ENCODE measurements at regions not wholly inside any gene's neighbourhood (a gene's known extent, or its start where the extent isn't known, plus 50 kb on each side); places are given as distances from the start of the nearest gene placed in this dataset.
"Not testable (repeated sequence)": the region's sequence is repeated elsewhere in the genome, so short reads cannot be mapped to it uniquely, and the experiment has no call there.

- DNase-seq (ENCODE audit: low read depth in 1 of 2, low spot score in 1 of 2), result no peak
- in situ Hi-C loops (cut with HindIII; ENCODE audit: low pct_unique_long_range_greater_than_20kb, low sequenced_read_pairs), result no loop called here
- no peak for TF ChIP-seq JUND (IDR thresholded peaks at IDR 0.05; ENCODE audit: low read depth)
Measured at GRCh38 chr7:142470544-142470830, 212.6 kb upstream of the PRSS58 start.

- no peak for DNase-seq (ENCODE audit: low read depth in 1 of 2, low spot score in 1 of 2)
- in situ Hi-C loops (cut with HindIII; ENCODE audit: low pct_unique_long_range_greater_than_20kb, low sequenced_read_pairs), result no loop called here
- TF ChIP-seq JUND (IDR thresholded peaks at IDR 0.05; ENCODE audit: low read depth), result no peak
Measured at GRCh38 chr7:142469696-142470543, 212.1 kb upstream of the PRSS58 start.

GRCh38 chr7:142468871-142469665 lies 211.2 kb upstream of the PRSS58 start:
- no peak for TF ChIP-seq JUND (IDR thresholded peaks at IDR 0.05; ENCODE audit: low read depth)

GRCh38 chr7:142467056-142467655 lies 209.3 kb upstream of the PRSS58 start:
- in situ Hi-C loops (cut with HindIII; ENCODE audit: low pct_unique_long_range_greater_than_20kb, low sequenced_read_pairs); DNase-seq (ENCODE audit: low read depth in 1 of 2, low spot score in 1 of 2): not testable (repeated sequence)

More at GRCh38 chr7:142468871-142469665, 211.2 kb upstream of the PRSS58 start:
- no peak for DNase-seq (ENCODE audit: low read depth in 1 of 2, low spot score in 1 of 2)
- in situ Hi-C loops (cut with HindIII; ENCODE audit: low pct_unique_long_range_greater_than_20kb, low sequenced_read_pairs), result no loop called here

GRCh38 chr7:142463401-142463850 lies 205.6 kb upstream of the PRSS58 start:
- TF ChIP-seq JUND (IDR thresholded peaks at IDR 0.05; ENCODE audit: low read depth), result no peak
- in situ Hi-C loops (cut with HindIII; ENCODE audit: low pct_unique_long_range_greater_than_20kb, low sequenced_read_pairs), result no loop called here
- DNase-seq (ENCODE audit: low read depth in 1 of 2, low spot score in 1 of 2), result no peak

GRCh38 chr7:142461437-142461836 lies 203.6 kb upstream of the PRSS58 start:
- no peak for TF ChIP-seq JUND (IDR thresholded peaks at IDR 0.05; ENCODE audit: low read depth)
- in situ Hi-C loops (cut with HindIII; ENCODE audit: low pct_unique_long_range_greater_than_20kb, low sequenced_read_pairs), result no loop called here
- DNase-seq (ENCODE audit: low read depth in 1 of 2, low spot score in 1 of 2), result no peak

- in situ Hi-C loops (cut with HindIII; ENCODE audit: low pct_unique_long_range_greater_than_20kb, low sequenced_read_pairs), result no loop called here
- DNase-seq (ENCODE audit: low read depth in 1 of 2, low spot score in 1 of 2), result no peak
- TF ChIP-seq JUND (IDR thresholded peaks at IDR 0.05; ENCODE audit: low read depth), result no peak
Measured at GRCh38 chr7:142460402-142461117, 202.7 kb upstream of the PRSS58 start.

GRCh38 chr7:142459551-142459963 lies 201.7 kb upstream of the PRSS58 start:
- DNase-seq (ENCODE audit: low read depth in 1 of 2, low spot score in 1 of 2), result peak in 1 of 2 experiments; percentile 82
- in situ Hi-C loops (cut with HindIII; ENCODE audit: low pct_unique_long_range_greater_than_20kb, low sequenced_read_pairs), result no loop called here
- TF ChIP-seq JUND (IDR thresholded peaks at IDR 0.05; ENCODE audit: low read depth), result no peak

- in situ Hi-C loops (cut with HindIII; ENCODE audit: low pct_unique_long_range_greater_than_20kb, low sequenced_read_pairs), result no loop called here
- peak in 1 of 2 experiments; percentile 4 for DNase-seq (ENCODE audit: low read depth in 1 of 2, low spot score in 1 of 2)
- no peak for TF ChIP-seq JUND (IDR thresholded peaks at IDR 0.05; ENCODE audit: low read depth)
Measured at GRCh38 chr7:142457146-142457703, 199.4 kb upstream of the PRSS58 start.

GRCh38 chr7:142455392-142455791 lies 197.5 kb upstream of the PRSS58 start:
- in situ Hi-C loops (cut with HindIII; ENCODE audit: low pct_unique_long_range_greater_than_20kb, low sequenced_read_pairs), result no loop called here
- no peak for DNase-seq (ENCODE audit: low read depth in 1 of 2, low spot score in 1 of 2)
- no peak for TF ChIP-seq JUND (IDR thresholded peaks at IDR 0.05; ENCODE audit: low read depth)

GRCh38 chr7:142454862-142455261 lies 197.0 kb upstream of the PRSS58 start:
- TF ChIP-seq JUND (IDR thresholded peaks at IDR 0.05; ENCODE audit: low read depth), result no peak

GRCh38 chr7:142452791-142453190 lies 194.9 kb upstream of the PRSS58 start:
- no peak for DNase-seq (ENCODE audit: low read depth in 1 of 2, low spot score in 1 of 2)
- TF ChIP-seq JUND (IDR thresholded peaks at IDR 0.05; ENCODE audit: low read depth), result no peak
- in situ Hi-C loops (cut with HindIII; ENCODE audit: low pct_unique_long_range_greater_than_20kb, low sequenced_read_pairs), result no loop called here

More at GRCh38 chr7:142454862-142455261, 197.0 kb upstream of the PRSS58 start:
- in situ Hi-C loops (cut with HindIII; ENCODE audit: low pct_unique_long_range_greater_than_20kb, low sequenced_read_pairs), result no loop called here
- DNase-seq (ENCODE audit: low read depth in 1 of 2, low spot score in 1 of 2), result no peak

Measured in T47D (cell line).